Lower lobe of right lung (tissue), 2 donors: ENCODE measurements at regions not wholly inside any gene's neighbourhood (a gene's known extent, or its start where the extent isn't known, plus 50 kb on each side); places are given as distances from the start of the nearest gene placed in this dataset.

Experiments
- ATAC-seq, 2 donors: fragments of 200-7000 bp; cut with Tn5 transposase; one replicate each; pipeline ENCODE4 v1.9.1; 2020 to 2022; ENCODE audit warnings: mild to moderate bottlenecking in 2 of 2, moderate library complexity in 2 of 2
- DNase-seq: peaks from one replicate; pipeline ENCODE4 v3.0.0-alpha.2; 2020
- H3K27ac ChIP-seq: fragments of 200-600 bp; one replicate; pipeline ENCODE4 v1.8.0; 2022
- H3K27me3 ChIP-seq: fragments of 200-600 bp; one replicate; pipeline ENCODE4 v1.8.0; 2022; ENCODE audit warnings: low read depth
- H3K36me3 ChIP-seq: fragments of 200-600 bp; one replicate; pipeline ENCODE4 v1.8.0; 2022; ENCODE audit warnings: mild to moderate bottlenecking
- H3K4me1 ChIP-seq: fragments of 200-600 bp; one replicate; pipeline ENCODE4 v1.8.0; 2022
- H3K4me3 ChIP-seq: fragments of 200-600 bp; one replicate; pipeline ENCODE4 v1.8.0; 2022; ENCODE audit warnings: mild to moderate bottlenecking
- H3K9me3 ChIP-seq: fragments of 200-600 bp; one replicate; pipeline ENCODE4 v1.8.0; 2022
- CTCF ChIP-seq: fragments of 200-600 bp; IDR thresholded peaks from one replicate; pipeline ENCODE4 v1.8.0; 2022; ENCODE audit warnings: antibody characterized with exemption, mild to moderate bottlenecking
- intact Hi-C: fragments of 100-400 bp; cut with DNase I; formaldehyde crosslinking; loops from one replicate; pipeline ENCODE4 v1.11.0; 2022
- donor health status: DM: no; HTN: yes; CAD: no; lungs with severe emphysema.

- Histone ChIP-seq H3K9me3 (no peaks in the 10 kb centered on the region), H3K27me3 (no peaks in the 10 kb centered on the region), H3K27ac (no peak overlapping the region), H3K36me3 (no peaks in the 10 kb centered on the region), H3K4me1 (peaks cover 6% of the 10 kb centered on the region), H3K4me3 (no peak overlapping the region)
- TF ChIP-seq CTCF = no peak
- intact Hi-C loops = no loop called here
- DNase-seq (no peak), ATAC-seq (no peak)
Measured at GRCh38 chr5:72628771-72629371, 121.7 kb upstream of the ZNF366 start.

GRCh38 chr5:72625332-72625731 lies 118.1 kb upstream of the ZNF366 start:
- DNase-seq = no peak
- Histone ChIP-seq H3K36me3 (no peaks in the 10 kb centered on the region), H3K27ac (no peak overlapping the region), H3K4me3 (no peak overlapping the region), H3K4me1 (peaks cover 6% of the 10 kb centered on the region), H3K9me3 (no peaks in the 10 kb centered on the region), H3K27me3 (no peaks in the 10 kb centered on the region)
- no peak for ATAC-seq
- TF ChIP-seq CTCF = no peak
- intact Hi-C loops = no loop called here

- H3K4me3 ChIP-seq = no peak overlapping the region
- H3K27me3 ChIP-seq = no peaks in the 10 kb centered on the region
- H3K4me1 ChIP-seq = peaks cover 6% of the 10 kb centered on the region
- no peak for DNase-seq
- TF ChIP-seq CTCF = no peak
- intact Hi-C loops = no loop called here
- H3K9me3 ChIP-seq = no peaks in the 10 kb centered on the region
- no peak overlapping the region for H3K27ac ChIP-seq
- no peak for ATAC-seq
- H3K36me3 ChIP-seq = no peaks in the 10 kb centered on the region
Measured at GRCh38 chr5:72624641-72625236, 117.5 kb upstream of the ZNF366 start.

- H3K9me3 ChIP-seq = no peaks in the 10 kb centered on the region
- ATAC-seq = no peak
- no peak for TF ChIP-seq CTCF
- H3K36me3 ChIP-seq = no peaks in the 10 kb centered on the region
- DNase-seq = no peak
- H3K4me3 ChIP-seq = no peak overlapping the region
- no peak overlapping the region for H3K27ac ChIP-seq
- peaks cover 6% of the 10 kb centered on the region for H3K4me1 ChIP-seq
- no peaks in the 10 kb centered on the region for H3K27me3 ChIP-seq
- intact Hi-C loops = no loop called here
Measured at GRCh38 chr5:72623936-72624335, 116.7 kb upstream of the ZNF366 start.

- Histone ChIP-seq H3K4me1 (peaks cover 6% of the 10 kb centered on the region), H3K9me3 (no peaks in the 10 kb centered on the region), H3K27me3 (no peaks in the 10 kb centered on the region), H3K27ac (no peak overlapping the region), H3K36me3 (no peaks in the 10 kb centered on the region), H3K4me3 (no peak overlapping the region)
- TF ChIP-seq CTCF = no peak
- no peak for DNase-seq
- ATAC-seq = no peak
- intact Hi-C loops = no loop called here
Measured at GRCh38 chr5:72623323-72623722, 116.1 kb upstream of the ZNF366 start.
